BJ (cell line): ENCODE measurements at regions not wholly inside any gene's neighbourhood (a gene's known extent, or its start where the extent isn't known, plus 50 kb on each side); places are given as distances from the start of the nearest gene placed in this dataset.

Experiments
- CTCF ChIA-PET: fragments of 350-600 bp; formaldehyde crosslinking; extraction: SDS; loops from one replicate; lab custom pipeline; 2021; ENCODE audit warnings: antibody characterized with exemption, inconsistent platforms; lab: Yijun Ruan, JAX
- POLR2A ChIA-PET: fragments of 300-600 bp; sonication (Branson Sonifier 250); formaldehyde crosslinking; extraction: SDS; loops from one replicate; lab custom pipeline; 2021; ENCODE audit warnings: antibody characterized with exemption; lab: Charles Lee
- DNase-seq: peaks from one replicate; pipeline ENCODE4 v3.0.0-alpha.2; 2011; ENCODE audit warnings: low read depth
- H3K27me3 ChIP-seq: 2 replicates; pipeline ENCODE4 v1.6.0; 2011; ENCODE audit warnings: low read length; ENCODE audit not compliant: control insufficient read depth, insufficient read depth
- H3K36me3 ChIP-seq: 2 replicates; pipeline ENCODE4 v1.5.1; 2011; ENCODE audit warnings: low read length; ENCODE audit not compliant: control insufficient read depth, insufficient read depth
- H3K4me3 ChIP-seq: 2 replicates; pipeline ENCODE4 v1.5.1; 2011; ENCODE audit warnings: low read depth, mild to moderate bottlenecking, control low read depth, low read length
- CTCF ChIP-seq: IDR thresholded peaks from 2 replicates; pipeline ENCODE4 v1.5.1; 2011; ENCODE audit warnings: low read depth, mild to moderate bottlenecking, control low read depth, inconsistent platforms, low read length, moderate library complexity; ENCODE audit not compliant: insufficient read depth

GRCh38 chr2:11014026-11014425, 102.3 kb downstream of the KCNF1 start:
- no peaks in the 10 kb centered on the region for H3K36me3 ChIP-seq
- POLR2A ChIA-PET = no interaction called here
- TF ChIP-seq CTCF = no peak
- CTCF ChIA-PET = no interaction called here
- H3K4me3 ChIP-seq = no peak overlapping the region
- H3K27me3 ChIP-seq = peaks cover 5% of the 10 kb centered on the region
- no peak for DNase-seq

DNA sequence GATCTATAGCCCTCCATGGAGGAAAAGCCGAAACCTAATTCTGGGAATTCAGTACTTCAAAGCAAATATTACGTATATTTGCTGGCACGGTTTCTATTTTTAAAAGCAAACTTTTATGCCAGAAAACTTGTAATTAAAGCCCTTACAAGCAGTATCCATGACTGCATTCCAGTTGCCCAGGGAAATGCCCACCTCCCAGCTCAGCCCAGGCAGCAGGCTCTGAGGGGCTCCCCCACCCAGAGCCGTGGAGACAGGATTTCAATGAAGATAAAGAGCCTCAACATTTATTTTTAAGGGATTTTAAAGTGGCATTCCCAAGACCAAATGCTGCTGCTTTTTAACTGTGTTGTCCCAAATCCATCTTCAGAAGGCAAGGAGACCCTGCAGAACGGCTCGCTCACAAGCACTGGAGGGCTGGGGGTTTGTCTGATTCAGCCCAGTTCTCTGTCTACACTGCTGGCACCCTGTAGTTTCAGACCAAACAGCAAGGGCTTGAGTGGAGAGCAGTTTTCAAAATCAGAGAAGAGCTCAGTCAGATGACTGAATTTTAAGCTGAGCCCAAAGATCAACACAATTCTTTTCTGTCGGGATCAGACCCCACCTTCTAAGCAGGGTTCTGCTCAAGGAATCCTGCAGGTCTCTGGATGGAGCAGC, 105.1 kb downstream of the KCNF1 start:
- Histone ChIP-seq H3K4me3 (no peak overlapping the region), H3K27me3 (peaks cover 9% of the 10 kb centered on the region), H3K36me3 (no peaks in the 10 kb centered on the region)
- ChIA-PET CTCF (no interaction called here), POLR2A (no interaction called here)
- no peak for DNase-seq
- TF ChIP-seq CTCF = no peak

GRCh38 chr2:11017921-11018320, 106.2 kb downstream of the KCNF1 start:
- Histone ChIP-seq H3K27me3 (peaks cover 10% of the 10 kb centered on the region), H3K36me3 (no peaks in the 10 kb centered on the region), H3K4me3 (no peak overlapping the region)
- DNase-seq = no peak
- ChIA-PET POLR2A (no interaction called here), CTCF (no interaction called here)
- no peak for TF ChIP-seq CTCF

DNA sequence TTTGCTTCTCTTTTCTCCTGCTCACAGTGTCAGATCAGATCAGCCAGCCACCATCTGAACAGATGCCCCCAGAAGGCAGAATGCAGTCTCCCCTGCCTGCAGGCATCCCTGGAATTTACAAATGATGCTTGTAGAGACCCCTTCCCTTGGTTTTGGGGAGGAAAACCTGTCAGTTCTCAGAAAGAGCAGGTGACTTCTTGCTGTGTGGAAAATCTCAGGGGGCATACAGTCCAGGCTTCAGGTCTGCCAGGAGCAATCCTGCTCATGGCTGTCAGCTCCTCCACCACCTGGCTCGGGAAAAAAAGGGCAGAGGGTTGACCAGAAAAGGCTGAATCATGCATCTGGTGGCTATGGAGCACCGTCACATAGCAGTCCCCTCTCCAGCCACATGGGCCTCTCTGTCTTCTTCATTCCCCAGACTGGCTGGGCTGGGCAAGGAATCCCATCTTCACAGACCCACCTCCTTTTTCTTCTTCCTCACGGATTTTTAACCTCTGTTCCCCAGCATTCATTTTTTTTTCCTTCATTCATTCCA, 107.0 kb downstream of the KCNF1 start:
- ChIA-PET POLR2A (no interaction called here), CTCF (no interaction called here)
- no peak for TF ChIP-seq CTCF
- no peak for DNase-seq
- Histone ChIP-seq H3K36me3 (no peaks in the 10 kb centered on the region), H3K27me3 (peaks cover 11% of the 10 kb centered on the region), H3K4me3 (no peak overlapping the region)

DNA sequence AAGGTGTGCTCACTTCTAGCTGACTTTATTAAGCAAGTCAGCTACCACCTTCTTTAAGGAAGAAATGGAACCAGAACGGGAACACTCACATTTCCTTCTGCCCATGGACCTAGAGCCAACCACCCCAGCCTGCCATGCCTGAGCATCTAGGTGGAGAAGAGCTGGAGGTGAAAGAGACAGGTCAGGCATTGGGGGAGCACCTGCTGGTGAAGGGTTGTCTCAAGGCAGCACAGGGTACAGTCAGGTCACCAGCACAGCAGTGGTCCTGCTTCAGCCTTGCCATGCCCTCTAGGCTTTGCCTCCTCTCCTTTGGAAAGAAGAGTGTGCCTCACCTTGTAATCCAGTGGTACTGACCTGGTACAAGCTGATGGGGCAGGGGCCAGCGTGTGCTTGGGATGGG, 107.9 kb downstream of the KCNF1 start:
- no peak for DNase-seq
- peaks cover 11% of the 10 kb centered on the region for H3K27me3 ChIP-seq
- ChIA-PET POLR2A (no interaction called here), CTCF (interaction anchor here (1.4 kb wide), 1 partner anchor 184 kb away, joined by 3 read pairs; no protein-coding TSS in a partner anchor)
- no peak overlapping the region for H3K4me3 ChIP-seq
- H3K36me3 ChIP-seq = no peaks in the 10 kb centered on the region
- no peak for TF ChIP-seq CTCF
